IMR-90 (cell line): ENCODE measurements at regions not wholly inside any gene's neighbourhood (a gene's known extent, or its start where the extent isn't known, plus 50 kb on each side); places are given as distances from the start of the nearest gene placed in this dataset.

Experiments used
- ATAC-seq: fragments of 200-7000 bp; cut with Tn5 transposase; 2 replicates; pipeline ENCODE4 v1.9.1; 2020; ENCODE audit warnings: low read depth, mild to moderate bottlenecking, moderate library complexity
- BruUV-seq: library from RNA; stranded (reverse); fragments of 400-500 nt; replicated peaks from 2 replicates; lab custom pipeline; 2021; lab: Mats Ljungman, UMichigan
- CTCF ChIA-PET: fragments of 300-600 bp; formaldehyde crosslinking; extraction: SDS; loops from one replicate; lab custom pipeline; 2021; ENCODE audit warnings: antibody characterized with exemption; lab: Yijun Ruan, JAX
- POLR2A ChIA-PET: fragments of 300-600 bp; sonication (Branson Sonifier 250); formaldehyde crosslinking; loops from one replicate; lab custom pipeline; 2022; ENCODE audit warnings: antibody characterized with exemption; ENCODE audit not compliant: unreplicated experiment; lab: Charles Lee
- DNase-seq: peaks from one replicate; pipeline ENCODE4 v3.0.0; 2013
- H2AFZ ChIP-seq: replicated peaks from 2 replicates; pipeline ENCODE3; 2013; ENCODE audit warnings: low read length, mild to moderate bottlenecking; ENCODE audit not compliant: poor library complexity
- H2AK5ac ChIP-seq: 2 replicates; pipeline ENCODE4 v1.6.1; 2013; ENCODE audit warnings: low read depth, low read length, inconsistent platforms
- H2AK9ac ChIP-seq: replicated peaks from 2 replicates; pipeline ENCODE3; 2013; ENCODE audit warnings: mild to moderate bottlenecking, low read depth, low read length, moderate library complexity; ENCODE audit not compliant: poor library complexity
- H2BK120ac ChIP-seq: 2 replicates; pipeline ENCODE4 v1.6.1; 2013; ENCODE audit warnings: low read depth, low read length, inconsistent platforms
- H2BK15ac ChIP-seq: 3 replicates; pipeline ENCODE4 v1.6.1; 2013; ENCODE audit warnings: low read depth, low read length, inconsistent platforms
- H2BK20ac ChIP-seq: 2 replicates; pipeline ENCODE4 v1.6.1; 2013; ENCODE audit warnings: low read depth, mild to moderate bottlenecking, inconsistent platforms, low read length, moderate library complexity
- H2BK5ac ChIP-seq: 2 replicates; pipeline ENCODE4 v1.6.1; 2013; ENCODE audit warnings: mild to moderate bottlenecking, low read depth, low read length, inconsistent platforms; ENCODE audit not compliant: poor library complexity, severe bottlenecking
- H3K14ac ChIP-seq: replicated peaks from 2 replicates; pipeline ENCODE4 v1.6.1; 2013; ENCODE audit warnings: low read depth, low read length, inconsistent platforms
- H3K18ac ChIP-seq: 2 replicates; pipeline ENCODE4 v1.6.1; 2013; ENCODE audit warnings: low read depth, low read length, control low read depth
- H3K23ac ChIP-seq: 2 replicates; pipeline ENCODE4 v1.6.1; 2013; ENCODE audit warnings: low read depth, low read length, inconsistent platforms
- H3K27ac ChIP-seq: 2 replicates; pipeline ENCODE4 v1.5.1; 2013; ENCODE audit warnings: mild to moderate bottlenecking, control low read depth, low read length; ENCODE audit not compliant: insufficient read depth
- H3K27me3 ChIP-seq: 2 replicates; pipeline ENCODE4 v1.6.1; 2013; ENCODE audit warnings: low read length; ENCODE audit not compliant: control insufficient read depth, insufficient read depth
- H3K36me3 ChIP-seq: 2 replicates; pipeline ENCODE4 v1.6.1; 2013; ENCODE audit warnings: low read length, mixed read lengths; ENCODE audit not compliant: control insufficient read depth, insufficient read depth
- H3K4ac ChIP-seq: 2 replicates; pipeline ENCODE4 v1.6.1; 2013; ENCODE audit warnings: low read depth, low read length, inconsistent platforms
- H3K4me1 ChIP-seq: 2 replicates; pipeline ENCODE4 v1.6.1; 2013; ENCODE audit warnings: low read length, mixed read lengths; ENCODE audit not compliant: control insufficient read depth, insufficient read depth
- H3K4me2 ChIP-seq: 2 replicates; pipeline ENCODE4 v1.6.1; 2013; ENCODE audit warnings: low read depth, mild to moderate bottlenecking, control low read depth, low read length, moderate library complexity
- H3K4me3 ChIP-seq: 2 replicates; pipeline ENCODE4 v1.5.1; 2013; ENCODE audit warnings: low read depth, mild to moderate bottlenecking, control low read depth, low read length, moderate library complexity; ENCODE audit not compliant: insufficient read depth
- H3K56ac ChIP-seq: 2 replicates; pipeline ENCODE4 v1.6.1; 2013; ENCODE audit warnings: low read length, inconsistent platforms; ENCODE audit not compliant: insufficient read depth; ENCODE audit errors: extremely low read depth
- H3K79me1 ChIP-seq, 2 experiments: 2 replicates each; pipeline ENCODE4 v1.6.1; 2013; ENCODE audit warnings: low read length in 2 of 2, inconsistent platforms in 1 of 2, low read depth in 1 of 2
- H3K9ac ChIP-seq: 2 replicates; pipeline ENCODE4 v1.6.1; 2013; ENCODE audit warnings: low read depth, low read length, control low read depth
- H3K9me1 ChIP-seq: 2 replicates; pipeline ENCODE4 v1.6.1; 2013; ENCODE audit warnings: low read length, inconsistent platforms; ENCODE audit not compliant: insufficient read depth
- H3K9me3 ChIP-seq: 2 replicates; pipeline ENCODE4 v1.6.1; 2013; ENCODE audit warnings: low read length; ENCODE audit not compliant: control insufficient read depth, insufficient read depth
- H4K20me1 ChIP-seq: 2 replicates; pipeline ENCODE4 v1.6.1; 2013; ENCODE audit warnings: low read length, inconsistent platforms; ENCODE audit not compliant: insufficient read depth
- H4K5ac ChIP-seq: 2 replicates; pipeline ENCODE4 v1.6.1; 2013; ENCODE audit warnings: mild to moderate bottlenecking, low read depth, low read length, control low read depth
- H4K8ac ChIP-seq, 2 experiments: 2 replicates each; pipeline ENCODE4 v1.6.1; 2013; ENCODE audit warnings: low read depth in 2 of 2, low read length in 2 of 2, control low read depth in 1 of 2, inconsistent platforms in 1 of 2
- H4K91ac ChIP-seq: 2 replicates; pipeline ENCODE4 v1.6.1; 2013; ENCODE audit warnings: low read depth, low read length, inconsistent platforms; ENCODE audit not compliant: insufficient read depth
- BHLHE40 ChIP-seq: fragments of 150-350 bp; IDR thresholded peaks from 2 replicates; pipeline ENCODE4 v1.6.1; 2016; ENCODE audit warnings: mild to moderate bottlenecking, low read depth, low read length
- FOS ChIP-seq: fragments of 150-350 bp; IDR thresholded peaks from 2 replicates; pipeline ENCODE4 v1.6.1; 2016; ENCODE audit warnings: low read depth, low read length
- RAD21 ChIP-seq: IDR thresholded peaks from 2 replicates; pipeline ENCODE4 v1.6.1; 2012; ENCODE audit warnings: low read length, improper control_type of control experiment
- WGBS, 2 experiments: methylation state at CpG; one replicate each; pipeline versions ENCODE4 v1.1.5 to v1.1.7; 2013; ENCODE audit warnings: missing lambda C conversion rate in 2 of 2; ENCODE audit not compliant: insufficient read length in 1 of 2; ENCODE audit errors: extremely low coverage in 2 of 2; 5-methylcytosine and 5-hydroxymethylcytosine counted together
- dilution Hi-C: fragments of 300-500 bp; cut with HindIII; formaldehyde crosslinking; loops from one replicate; pipeline ENCODE4 v1.14.3; 2018; ENCODE audit warnings: low sequenced_read_pairs; ENCODE audit not compliant: unreplicated experiment
- in situ Hi-C: fragments of 300-500 bp; cut with MboI; formaldehyde crosslinking; loops from 3 replicates; pipeline ENCODE4 v1.14.3; 2019; ENCODE audit warnings: low sequenced_read_pairs, inconsistent platforms, mixed read lengths
- intact Hi-C: fragments of 100-400 bp; cut with micrococcal nuclease; formaldehyde crosslinking; loops from 2 replicates; pipeline ENCODE4 v1.10.0; 2022
- TF ChIP-seq, protein P1 (sequence below): fragments of 150-350 bp; IDR thresholded peaks from 2 replicates; pipeline ENCODE4 v1.6.1; 2017; ENCODE audit warnings: mild to moderate bottlenecking, antibody characterized with exemption, low read length, low read depth

DNA sequence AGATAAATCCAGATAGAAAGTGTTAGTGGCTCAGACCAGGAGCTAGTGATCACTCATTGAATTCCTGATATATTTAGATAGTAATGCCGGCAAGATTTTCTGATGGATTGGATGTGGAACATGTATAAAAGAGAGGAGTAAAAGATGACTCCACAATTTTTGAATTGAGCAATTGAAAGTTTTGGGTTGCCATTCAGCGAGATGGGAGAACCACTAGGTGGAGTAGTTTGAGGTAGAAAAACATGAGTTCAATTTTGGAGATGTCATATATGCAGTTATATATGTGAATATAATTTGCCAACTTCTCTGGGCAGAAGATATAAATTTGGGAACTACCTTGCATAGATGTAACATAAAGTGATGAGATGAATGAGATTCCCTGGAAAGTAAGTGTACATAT lies 502.5 kb upstream of the SEMA6A start:
- Histone ChIP-seq H3K23ac (no peak overlapping the region), H3K14ac (no peak overlapping the region), H4K20me1 (no peaks in the 10 kb centered on the region), H3K56ac (no peak overlapping the region), H3K4me2 (no peak overlapping the region), H2AK5ac (no peak overlapping the region), H3K18ac (no peak overlapping the region), H3K27ac (no peak overlapping the region), H4K5ac (no peak overlapping the region), H2AK9ac (no peak overlapping the region), H3K4ac (no peak overlapping the region), H3K79me1 (no peaks in the 10 kb centered on the region), H3K27me3 (no peaks in the 10 kb centered on the region), H2AFZ (no peak overlapping the region), H4K91ac (no peak overlapping the region), H3K4me1 (no peaks in the 10 kb centered on the region), H4K8ac (no peak overlapping the region), H2BK120ac (no peak overlapping the region), H2BK5ac (no peak overlapping the region), H3K9me1 (no peaks in the 10 kb centered on the region), H3K36me3 (no peaks in the 10 kb centered on the region), H2BK20ac (no peak overlapping the region), H3K9me3 (peaks cover 2% of the 10 kb centered on the region), H2BK15ac (no peak overlapping the region), H3K4me3 (no peak overlapping the region), H3K9ac (no peak overlapping the region)
- dilution Hi-C loops (no loop called here), in situ Hi-C loops (no loop called here), intact Hi-C loops (no loop called here)
- ChIA-PET POLR2A (no interaction called here), CTCF (no interaction called here)
- TF ChIP-seq, protein P1, sequence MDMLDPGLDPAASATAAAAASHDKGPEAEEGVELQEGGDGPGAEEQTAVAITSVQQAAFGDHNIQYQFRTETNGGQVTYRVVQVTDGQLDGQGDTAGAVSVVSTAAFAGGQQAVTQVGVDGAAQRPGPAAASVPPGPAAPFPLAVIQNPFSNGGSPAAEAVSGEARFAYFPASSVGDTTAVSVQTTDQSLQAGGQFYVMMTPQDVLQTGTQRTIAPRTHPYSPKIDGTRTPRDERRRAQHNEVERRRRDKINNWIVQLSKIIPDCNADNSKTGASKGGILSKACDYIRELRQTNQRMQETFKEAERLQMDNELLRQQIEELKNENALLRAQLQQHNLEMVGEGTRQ, result no peak
- TF ChIP-seq BHLHE40 (no peak), FOS (no peak), RAD21 (no peak)
- ATAC-seq, result no peak
- BruUV-seq, result no TSS peak
- DNase-seq, result no peak
- WGBS, 2 experiments, result 67% methylated on average over 1 of the region's 2 CpGs; no CpG with 5 or more reads in 1 of the 2 experiments
